ENCODE measurements at regions not wholly inside any gene's neighbourhood (a gene's known extent, or its start where the extent isn't known, plus 50 kb on each side); places are given as distances from the start of the nearest gene placed in this dataset.
"Not testable (repeated sequence)": the region's sequence is repeated elsewhere in the genome, so short reads cannot be mapped to it uniquely, and the experiment has no call there.

- DNase-seq (ENCODE audit: low spot score): no peak
These were observed 908.6 kb upstream of the MDGA2 start for GRCh38 chr14:48584031-48584430.

GRCh38 chr14:48582938-48583337, 907.5 kb upstream of the MDGA2 start:
- no peak for DNase-seq (ENCODE audit: low spot score)

GRCh38 chr14:48580692-48581091, 905.3 kb upstream of the MDGA2 start:
- DNase-seq (ENCODE audit: low spot score): no peak

GRCh38 chr14:48575772-48576171, 900.4 kb upstream of the MDGA2 start:
- no peak for DNase-seq (ENCODE audit: low spot score)

- no peak for DNase-seq (ENCODE audit: low spot score)
These were observed 893.3 kb upstream of the MDGA2 start for GRCh38 chr14:48568688-48569087.

GRCh38 chr14:48568252-48568651, 892.8 kb upstream of the MDGA2 start:
- DNase-seq (ENCODE audit: low spot score): no peak

GRCh38 chr14:48563489-48563888, 888.1 kb upstream of the MDGA2 start:
- no peak for DNase-seq (ENCODE audit: low spot score)

GRCh38 chr14:48561438-48561837, 886.0 kb upstream of the MDGA2 start:
- DNase-seq (ENCODE audit: low spot score): not testable (repeated sequence)

GRCh38 chr14:48560421-48560820, 885.0 kb upstream of the MDGA2 start:
- no peak for DNase-seq (ENCODE audit: low spot score)

- DNase-seq (ENCODE audit: low spot score): no peak
These were observed 878.0 kb upstream of the MDGA2 start for GRCh38 chr14:48553443-48553842.

- no peak for DNase-seq (ENCODE audit: low spot score)
These were observed 871.6 kb upstream of the MDGA2 start for GRCh38 chr14:48546996-48547395.

GRCh38 chr14:48537600-48537999, 862.2 kb upstream of the MDGA2 start:
- no peak for DNase-seq (ENCODE audit: low spot score)

GRCh38 chr14:48536318-48536717, 860.9 kb upstream of the MDGA2 start:
- no peak for DNase-seq (ENCODE audit: low spot score)

GRCh38 chr14:48527832-48528231, 852.4 kb upstream of the MDGA2 start:
- no peak for DNase-seq (ENCODE audit: low spot score)

- DNase-seq (ENCODE audit: low spot score): no peak
These were observed 850.9 kb upstream of the MDGA2 start for GRCh38 chr14:48526307-48526706.

GRCh38 chr14:48504921-48505320, 829.5 kb upstream of the MDGA2 start:
- DNase-seq (ENCODE audit: low spot score): no peak

GRCh38 chr14:48490756-48491155, 815.4 kb upstream of the MDGA2 start:
- DNase-seq (ENCODE audit: low spot score): no peak

- DNase-seq (ENCODE audit: low spot score): no peak
These were observed 798.5 kb upstream of the MDGA2 start for GRCh38 chr14:48473944-48474343.

GRCh38 chr14:48456051-48456450, 780.6 kb upstream of the MDGA2 start:
- DNase-seq (ENCODE audit: low spot score): no peak

- DNase-seq (ENCODE audit: low spot score): no peak
These were observed 779.5 kb upstream of the MDGA2 start for GRCh38 chr14:48454887-48455286.

- DNase-seq (ENCODE audit: low spot score): no peak
These were observed 777.1 kb upstream of the MDGA2 start for GRCh38 chr14:48452437-48452995.

- DNase-seq (ENCODE audit: low spot score): no peak
These were observed 759.8 kb upstream of the MDGA2 start for GRCh38 chr14:48435221-48435620.

- no peak for DNase-seq (ENCODE audit: low spot score)
These were observed 755.4 kb upstream of the MDGA2 start for GRCh38 chr14:48430805-48431204.

- no peak for DNase-seq (ENCODE audit: low spot score)
These were observed 754.1 kb upstream of the MDGA2 start for GRCh38 chr14:48429512-48429911.

Measured in left forelimb (tissue), 1 donor.